ENCODE measurements at regions not wholly inside any gene's neighbourhood (a gene's known extent, or its start where the extent isn't known, plus 50 kb on each side); places are given as distances from the start of the nearest gene placed in this dataset.

DNA sequence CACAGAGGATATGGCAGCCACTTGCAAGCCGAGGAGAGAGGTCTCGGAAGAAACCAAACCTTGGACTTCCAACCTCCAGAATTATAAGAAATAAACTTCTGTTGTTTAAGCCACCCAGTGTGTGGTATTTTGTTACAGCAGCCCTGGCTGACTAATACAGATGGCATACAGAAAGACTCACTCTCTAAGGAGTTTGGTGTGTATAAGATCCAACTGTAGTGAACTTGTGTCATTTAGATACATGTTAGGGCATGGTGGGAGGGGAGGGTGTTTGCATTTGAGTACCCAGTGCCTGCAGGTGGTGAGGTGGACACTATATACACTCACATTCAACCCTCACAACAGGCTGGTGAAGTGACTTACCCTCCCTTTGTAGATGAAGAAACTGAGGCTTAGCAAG lies 233.2 kb upstream of the KLF3 start:
- no peak overlapping the region for H3K14ac ChIP-seq (ENCODE audit: insufficient read length)
- no peaks in the 10 kb centered on the region for H3K9me3 ChIP-seq (ENCODE audit: insufficient read depth in 2 of 2, low read depth in 1 of 2, low read length in 1 of 2)
- ChIA-PET POLR2A (ENCODE audit: partially characterized antibody) (no interaction called here), CTCF (ENCODE audit: partially characterized antibody) (interaction anchor here (0.6 kb wide), 1 partner anchor 218 kb away, joined by 4 read pairs; no protein-coding TSS in a partner anchor)
- no peaks in the 10 kb centered on the region for H3K36me3 ChIP-seq (ENCODE audit: control insufficient read depth in 2 of 4, insufficient read depth in 4 of 4, low read length in 3 of 4)
- no peak overlapping the region for H2BK120ac ChIP-seq (replicated peaks; ENCODE audit: low read depth, low read length)
- no peak overlapping the region for H2BK20ac ChIP-seq (ENCODE audit: low read length)
- H2AFZ ChIP-seq (ENCODE audit: low read length), result no peak overlapping the region
- H4K8ac ChIP-seq (ENCODE audit: extremely low read depth, insufficient read depth, low read length), result no peak overlapping the region
- H3K23ac ChIP-seq (ENCODE audit: insufficient read length), result no peak overlapping the region
- no peak overlapping the region for H3K56ac ChIP-seq (replicated peaks; ENCODE audit: insufficient read length, low read depth, low read length)
- no peak overlapping the region for H3K4me2 ChIP-seq (ENCODE audit: insufficient read depth in 1 of 2, low read depth in 2 of 2, low read length in 2 of 2)
- no peak overlapping the region for H4K91ac ChIP-seq (replicated peaks; ENCODE audit: insufficient read length, low read length)
- H4K20me1 ChIP-seq (replicated peaks in 1 of 2; ENCODE audit: control insufficient read depth in 1 of 2, insufficient read depth in 2 of 2, low read length in 2 of 2), result no peaks in the 10 kb centered on the region
- H2AK5ac ChIP-seq (ENCODE audit: low read depth, low read length), result no peak overlapping the region
- H3K9ac ChIP-seq (replicated peaks in 1 of 4; ENCODE audit: extremely low read depth in 1 of 4, low read depth in 3 of 4, low read length in 3 of 4), result no peak overlapping the region
- H3K79me1 ChIP-seq (ENCODE audit: low read depth, low read length), result no peaks in the 10 kb centered on the region
- H3K27me3 ChIP-seq (replicated peaks in 1 of 4; ENCODE audit: control insufficient read depth in 3 of 4, extremely low read depth in 1 of 4, insufficient read depth in 3 of 4, low read length in 3 of 4), result no peaks in the 10 kb centered on the region
- no peak overlapping the region for H2BK5ac ChIP-seq (ENCODE audit: low read depth, low read length)
- FAIRE-seq, result no peak
- H2BK12ac ChIP-seq (ENCODE audit: low read depth, low read length), result no peak overlapping the region
- no peaks in the 10 kb centered on the region for H3K79me2 ChIP-seq (ENCODE audit: control insufficient read depth in 1 of 2, insufficient read depth in 2 of 2, low read length in 2 of 2)
- 95% methylated on average over 2 of the region's 2 CpGs; no CpG with 5 or more reads in 1 of the 2 experiments for WGBS, 2 experiments (ENCODE audit: extremely low coverage in 1 of 2, insufficient coverage in 1 of 2, insufficient read length in 1 of 2, insufficient replicate concordance in 2 of 2, low coverage in 1 of 2, low lambda C conversion rate in 2 of 2, missing lambda C conversion rate in 1 of 2)
- no peak overlapping the region for H3K4ac ChIP-seq (replicated peaks; ENCODE audit: insufficient read length, low read depth, low read length)
- H4K5ac ChIP-seq (ENCODE audit: insufficient read length, low read depth, low read length), result no peak overlapping the region
- H3K4me1 ChIP-seq (replicated peaks in 1 of 4; ENCODE audit: control insufficient read depth in 3 of 4, insufficient read depth in 4 of 4, low read length in 3 of 4), result no peaks in the 10 kb centered on the region
- no peak overlapping the region for H3K27ac ChIP-seq (ENCODE audit: low read depth, low read length)
- H2BK15ac ChIP-seq (ENCODE audit: low read length), result no peak overlapping the region
- H3K18ac ChIP-seq (ENCODE audit: extremely low read depth, low read length), result no peak overlapping the region
- TF ChIP-seq CREB1 (IDR thresholded peaks at IDR 0.05) (no peak), RNF2 (IDR thresholded peaks at IDR 0.05; ENCODE audit: borderline replicate concordance, low read depth, low read length, missing control alignments, poor library complexity, severe bottlenecking) (no peak), HDAC6 (IDR thresholded peaks at IDR 0.05; ENCODE audit: low read depth, low read length) (no peak), NRF1 (IDR thresholded peaks at IDR 0.05; ENCODE audit: low read depth, low read length) (no peak), JUN (IDR thresholded peaks at IDR 0.05; ENCODE audit: low read depth, low read length) (no peak), CEBPB (IDR thresholded peaks at IDR 0.05; ENCODE audit: low read depth, low read length) (no peak), MAFK (IDR thresholded peaks at IDR 0.05; ENCODE audit: low read depth, low read length) (no peak), NANOG (IDR thresholded peaks at IDR 0.05; ENCODE audit: insufficient read depth, low read depth, low read length, poor library complexity, severe bottlenecking) (no peak), POU5F1 (IDR thresholded peaks at IDR 0.05; ENCODE audit: low read depth, low read length) (no peak)
- TF ChIP-seq, protein P1, sequence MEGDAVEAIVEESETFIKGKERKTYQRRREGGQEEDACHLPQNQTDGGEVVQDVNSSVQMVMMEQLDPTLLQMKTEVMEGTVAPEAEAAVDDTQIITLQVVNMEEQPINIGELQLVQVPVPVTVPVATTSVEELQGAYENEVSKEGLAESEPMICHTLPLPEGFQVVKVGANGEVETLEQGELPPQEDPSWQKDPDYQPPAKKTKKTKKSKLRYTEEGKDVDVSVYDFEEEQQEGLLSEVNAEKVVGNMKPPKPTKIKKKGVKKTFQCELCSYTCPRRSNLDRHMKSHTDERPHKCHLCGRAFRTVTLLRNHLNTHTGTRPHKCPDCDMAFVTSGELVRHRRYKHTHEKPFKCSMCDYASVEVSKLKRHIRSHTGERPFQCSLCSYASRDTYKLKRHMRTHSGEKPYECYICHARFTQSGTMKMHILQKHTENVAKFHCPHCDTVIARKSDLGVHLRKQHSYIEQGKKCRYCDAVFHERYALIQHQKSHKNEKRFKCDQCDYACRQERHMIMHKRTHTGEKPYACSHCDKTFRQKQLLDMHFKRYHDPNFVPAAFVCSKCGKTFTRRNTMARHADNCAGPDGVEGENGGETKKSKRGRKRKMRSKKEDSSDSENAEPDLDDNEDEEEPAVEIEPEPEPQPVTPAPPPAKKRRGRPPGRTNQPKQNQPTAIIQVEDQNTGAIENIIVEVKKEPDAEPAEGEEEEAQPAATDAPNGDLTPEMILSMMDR (IDR thresholded peaks at IDR 0.05; ENCODE audit: control extremely low read depth in 1 of 3, insufficient read depth in 1 of 3, low read depth in 1 of 3, low read length in 3 of 3), result no peak
- H3K4me3 ChIP-seq (ENCODE audit: extremely low read depth in 1 of 4, insufficient read depth in 2 of 4, low read depth in 3 of 4, low read length in 4 of 4), result no peak overlapping the region
- DNase-seq (ENCODE audit: low read depth in 1 of 2, low spot score in 2 of 2), result no peak
- H3K23me2 ChIP-seq (ENCODE audit: low read depth, low read length), result no peaks in the 10 kb centered on the region
